GM19455 (cell line): ENCODE measurements at regions not wholly inside any gene's neighbourhood (a gene's known extent, or its start where the extent isn't known, plus 50 kb on each side); places are given as distances from the start of the nearest gene placed in this dataset.

Experiments
- ATAC-seq: cut with Tn5 transposase; IDR thresholded peaks from one replicate; pipeline ENCODE4 v1.9.1; 2021; ENCODE audit not compliant: unreplicated experiment

GRCh38 chr9:96089452-96090085 lies 212.4 kb downstream of the HSD17B3 start:
- ATAC-seq = no peak

GRCh38 chr9:96088510-96088909 lies 213.0 kb downstream of the ERCC6L2 start:
- ATAC-seq = no peak

- no peak for ATAC-seq
These were observed 212.3 kb downstream of the ERCC6L2 start for GRCh38 chr9:96087669-96088299.

DNA sequence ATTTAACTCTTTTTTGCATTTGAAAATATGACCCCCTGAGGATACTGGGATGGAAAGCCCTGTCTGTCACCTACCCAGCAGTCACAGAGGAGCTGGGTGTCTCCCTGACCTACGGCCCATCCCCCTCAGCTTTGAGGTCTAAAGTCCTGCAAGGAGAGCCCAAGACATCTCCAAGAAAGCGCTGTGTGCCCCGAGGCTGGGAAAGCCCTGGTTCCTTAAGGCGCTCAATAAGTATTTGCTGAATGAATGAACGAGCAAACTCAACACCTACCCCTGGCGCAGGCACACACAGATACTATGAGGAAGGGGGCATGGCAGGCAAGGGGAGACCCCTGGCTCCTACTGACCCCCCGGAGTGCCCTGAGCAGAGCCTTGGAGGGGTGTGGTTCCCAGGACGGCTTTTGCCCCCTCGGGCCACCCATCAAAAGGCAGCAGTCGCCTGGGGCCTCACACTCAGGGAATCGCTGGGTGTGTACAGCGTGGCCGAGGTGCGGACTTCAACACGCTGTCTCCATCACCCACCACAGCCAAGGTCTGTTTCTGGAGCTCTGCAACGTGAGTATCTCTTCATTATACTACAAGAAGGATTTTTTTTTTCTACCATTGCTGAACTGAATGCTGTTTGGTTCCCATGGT lies 211.6 kb downstream of the ERCC6L2 start:
- no peak for ATAC-seq

GRCh38 chr9:96085491-96086143 lies 210.1 kb downstream of the ERCC6L2 start:
- no peak for ATAC-seq

- no peak for ATAC-seq
These were observed 208.8 kb downstream of the ERCC6L2 start for GRCh38 chr9:96084331-96084734.

DNA sequence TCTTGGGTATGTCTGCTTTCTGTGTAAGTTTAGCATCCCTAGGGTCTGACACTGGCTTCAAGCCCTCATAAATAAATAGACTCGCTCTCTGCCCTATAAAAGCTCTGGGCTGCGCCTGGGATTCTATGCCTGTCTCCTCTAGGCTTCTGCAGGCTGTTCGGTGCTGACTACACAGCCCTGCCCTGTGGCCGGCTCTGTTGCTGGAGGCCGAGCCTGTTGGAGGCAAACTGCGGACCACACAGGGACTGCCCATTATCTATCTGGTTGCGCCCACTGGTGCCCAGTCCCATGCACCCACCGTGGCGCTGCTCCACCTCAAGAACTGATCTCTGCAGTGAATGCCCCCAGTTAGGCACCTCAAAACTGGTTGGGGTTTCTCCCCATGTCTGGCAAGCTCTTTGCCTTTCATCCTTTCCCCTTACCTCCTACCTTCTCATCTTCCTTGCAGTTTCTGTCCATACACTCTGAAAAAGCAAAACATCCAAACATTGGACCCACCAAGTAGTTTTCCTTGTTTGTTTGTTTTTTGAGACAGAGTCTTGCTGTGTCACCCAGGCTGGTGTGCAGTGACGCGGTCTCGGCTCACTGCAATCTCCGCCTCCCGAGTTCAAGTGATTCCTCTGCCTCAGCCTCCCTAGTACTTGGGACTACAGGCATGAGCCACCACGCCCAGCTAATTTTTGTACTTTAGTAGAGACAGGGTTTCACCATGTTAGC lies 207.2 kb downstream of the ERCC6L2 start:
- no peak for ATAC-seq

DNA sequence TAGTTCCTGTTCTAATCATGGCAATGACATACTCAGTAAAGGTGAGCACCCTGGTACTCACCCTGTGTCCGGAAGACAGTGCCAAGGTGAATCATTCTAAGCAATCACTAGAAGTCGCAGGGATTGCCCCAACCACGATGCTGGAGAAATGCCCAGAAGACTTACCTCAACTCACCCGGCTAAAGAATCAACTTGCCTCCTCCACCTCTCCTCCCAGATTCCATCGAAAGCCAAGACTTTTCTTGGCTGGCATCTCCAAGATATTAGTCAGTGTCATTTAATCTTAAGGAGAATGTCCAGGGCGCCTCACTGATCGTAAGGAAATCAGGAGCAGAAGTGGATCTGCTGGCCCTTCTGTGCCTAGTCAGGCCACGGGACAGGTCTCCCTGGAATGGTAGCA lies 204.9 kb downstream of the ERCC6L2 start:
- no peak for ATAC-seq

GRCh38 chr9:96079779-96080178 lies 204.3 kb downstream of the ERCC6L2 start:
- ATAC-seq = no peak

- no peak for ATAC-seq
These were observed 203.5 kb downstream of the ERCC6L2 start for GRCh38 chr9:96078897-96079490.

DNA sequence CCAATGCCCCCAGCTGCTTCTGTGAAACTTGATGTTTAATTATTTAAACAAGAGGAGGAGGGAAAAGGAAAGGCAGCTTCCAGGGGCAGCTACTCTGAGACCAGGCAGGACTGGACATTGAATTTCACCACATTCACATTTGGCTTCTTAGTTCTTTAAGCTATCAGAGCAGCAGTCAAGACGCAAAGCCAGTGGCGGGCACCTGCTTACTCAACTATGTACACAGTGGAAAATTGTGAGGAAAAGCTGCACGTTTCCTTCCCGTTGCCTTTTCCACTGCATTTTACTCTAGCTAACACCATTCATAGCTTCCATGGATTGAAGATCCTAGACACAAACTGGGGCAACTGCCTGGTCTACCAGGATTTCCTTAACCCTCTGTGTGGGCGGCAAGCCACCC lies 200.3 kb downstream of the ERCC6L2 start:
- no peak for ATAC-seq

DNA sequence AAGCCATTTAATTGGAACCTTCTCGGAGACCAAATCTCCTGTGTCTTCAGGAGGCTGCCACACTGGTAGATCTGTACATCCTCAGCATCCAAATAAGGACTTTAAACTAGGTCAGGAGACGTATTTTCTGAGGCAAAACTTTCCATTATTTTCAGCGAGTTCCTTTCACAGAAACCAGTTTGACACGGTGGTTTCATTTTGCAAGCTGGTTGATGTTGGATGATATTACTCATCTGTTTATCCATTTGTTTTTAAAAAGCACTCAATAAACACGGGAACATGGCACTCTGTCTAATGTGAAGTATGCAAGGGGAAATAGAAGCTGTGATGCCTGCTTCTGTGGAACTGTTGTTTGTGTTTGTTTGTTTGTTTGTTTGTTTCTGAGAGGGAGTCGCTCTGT lies 199.6 kb downstream of the ERCC6L2 start:
- no peak for ATAC-seq

DNA sequence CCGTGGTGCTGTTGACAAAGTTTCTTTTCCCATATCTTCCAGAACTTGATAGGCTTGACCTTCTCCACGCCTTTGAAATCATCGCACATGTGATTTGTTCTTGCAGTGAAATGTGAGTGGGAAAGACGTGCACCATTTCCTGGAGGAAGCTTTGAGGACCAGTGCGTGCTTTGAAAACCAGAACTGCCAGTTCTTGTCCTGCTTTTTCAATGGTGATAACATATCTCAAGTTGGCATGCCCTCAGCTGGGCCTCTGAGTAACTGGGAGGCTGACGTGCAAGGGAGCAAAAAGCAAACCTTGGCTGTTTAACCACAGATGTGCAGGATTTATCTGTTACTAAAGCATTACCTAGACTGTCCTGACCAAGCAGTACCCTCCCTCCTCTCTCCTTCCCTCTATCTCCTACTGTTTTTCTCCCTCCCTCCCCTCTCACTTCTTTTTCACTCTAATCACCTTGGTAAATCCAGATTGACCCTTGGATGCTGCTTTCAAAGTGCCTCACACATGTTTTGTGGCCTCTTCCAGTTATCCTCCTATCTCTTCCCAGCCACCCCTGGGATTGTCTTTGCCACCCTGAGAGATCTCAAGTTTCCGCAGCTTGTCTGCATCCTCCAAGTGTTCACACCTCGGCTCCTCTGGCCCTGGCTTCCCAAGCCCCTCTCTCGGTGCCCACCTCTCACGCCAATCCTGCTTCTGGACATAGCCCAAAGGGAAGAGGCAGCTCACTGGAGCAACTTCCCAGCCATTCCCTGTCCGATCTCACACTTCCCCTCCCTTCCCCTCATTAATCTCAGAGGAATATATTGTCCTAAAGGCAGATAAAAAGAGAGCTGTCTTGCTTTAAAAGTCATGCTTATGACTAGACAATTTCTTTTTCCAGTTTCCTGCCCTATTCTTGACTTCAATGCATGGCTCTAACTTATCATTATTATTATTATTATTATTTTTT lies 198.3 kb downstream of the ERCC6L2 start:
- no peak for ATAC-seq

- ATAC-seq = no peak
These were observed 197.4 kb downstream of the ERCC6L2 start for GRCh38 chr9:96072930-96073329.

DNA sequence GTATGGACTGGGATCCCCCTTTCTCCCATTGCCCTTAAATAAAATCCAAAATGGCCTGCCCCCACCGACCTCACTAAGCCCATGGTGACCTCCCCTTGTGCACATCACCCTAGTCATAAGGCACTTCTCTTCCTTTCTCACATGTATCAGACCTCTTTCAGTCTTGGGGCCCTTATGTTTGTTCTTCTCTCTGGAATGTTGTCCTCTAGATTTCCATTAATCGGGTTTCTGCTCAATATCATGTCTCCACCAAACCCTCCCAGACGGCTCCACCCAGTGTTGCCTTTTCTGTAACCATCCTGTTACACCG lies 196.3 kb downstream of the ERCC6L2 start:
- no peak for ATAC-seq

DNA sequence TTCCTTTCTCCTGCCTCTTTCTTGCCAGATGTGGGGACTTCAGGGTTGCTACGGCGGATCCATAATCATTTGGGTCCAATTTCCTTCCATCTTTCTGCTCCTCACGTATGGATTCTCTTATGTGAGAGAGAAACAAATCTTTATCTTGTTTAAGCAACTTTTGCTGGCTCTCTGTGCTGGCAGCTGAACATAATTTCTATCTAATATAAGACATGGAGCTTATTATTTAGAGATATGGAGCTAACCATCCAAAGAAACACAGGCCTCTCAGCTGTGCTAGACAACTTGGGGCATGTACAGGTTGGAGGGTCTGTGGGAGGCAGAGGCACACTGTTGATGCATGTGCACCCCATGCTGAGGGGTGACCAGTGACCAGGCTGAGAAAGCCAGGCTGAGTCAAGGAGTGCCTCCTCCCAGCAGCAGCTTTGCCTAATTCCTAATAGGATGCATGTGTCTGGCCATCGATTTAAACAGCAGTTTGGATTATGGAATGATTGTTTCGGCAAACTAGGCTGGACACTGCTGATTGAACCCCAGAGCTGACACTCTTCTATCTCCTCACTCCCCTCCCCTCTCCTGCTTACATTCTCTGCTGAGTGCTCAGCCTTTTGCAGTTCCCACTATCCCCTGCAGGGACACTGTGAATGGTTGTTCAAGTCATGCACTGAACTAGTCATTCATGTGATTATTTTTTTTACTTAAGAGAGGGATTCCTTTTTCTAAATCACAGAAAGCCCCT lies 195.8 kb downstream of the ERCC6L2 start:
- no peak for ATAC-seq

- no peak for ATAC-seq
These were observed 194.2 kb downstream of the ERCC6L2 start for GRCh38 chr9:96069629-96070220.

DNA sequence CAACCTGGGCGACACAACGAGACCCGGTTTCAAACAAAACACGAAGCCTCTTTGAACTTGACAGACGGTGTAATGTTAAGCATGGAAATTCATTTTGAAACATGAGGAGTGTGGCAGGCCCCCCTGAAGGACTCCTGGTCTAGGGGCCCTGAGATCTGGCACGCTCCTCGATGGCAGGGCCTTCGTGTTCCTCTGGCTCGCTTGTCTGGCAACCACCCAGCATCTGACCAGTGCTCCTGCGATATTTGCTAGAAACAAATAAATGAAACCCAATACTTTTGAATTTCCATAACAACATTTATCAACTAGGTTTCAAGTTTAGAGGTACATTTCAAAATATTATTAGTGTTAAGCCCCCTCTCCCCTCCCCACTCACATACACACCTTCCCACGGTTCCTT lies 193.0 kb downstream of the ERCC6L2 start:
- ATAC-seq = no peak

- no peak for ATAC-seq
These were observed 192.1 kb downstream of the ERCC6L2 start for GRCh38 chr9:96067600-96067999.
